ENCODE measurements at regions not wholly inside any gene's neighbourhood (a gene's known extent, or its start where the extent isn't known, plus 50 kb on each side); places are given as distances from the start of the nearest gene placed in this dataset.

DNA sequence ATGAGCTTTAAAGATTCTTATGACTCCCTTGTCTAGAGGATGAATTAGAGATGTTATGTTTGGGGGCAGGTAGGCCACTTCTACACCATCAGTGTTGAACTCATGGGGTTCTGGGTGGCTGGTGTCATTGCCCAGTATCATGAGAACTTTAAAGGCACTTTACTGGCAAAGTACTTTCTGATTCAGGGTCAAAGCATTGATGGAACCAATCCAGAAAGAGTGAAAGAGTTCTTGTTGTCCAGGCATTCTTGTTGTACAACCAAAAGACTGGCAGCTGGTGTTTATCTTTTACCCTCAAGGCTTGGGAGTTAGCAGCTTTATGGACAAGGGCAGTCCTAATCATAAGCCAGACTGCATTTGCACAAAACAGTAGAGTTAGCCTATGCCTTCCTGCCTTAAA, 673.0 kb downstream of the USP25 start:
- FAIRE-seq (no peak), DNase-seq (ENCODE audit: insufficient read length) (no peak)
- TF ChIP-seq POLR2AphosphoS5 (IDR thresholded peaks at IDR 0.05; ENCODE audit: low read depth, low read length), result no peak
- TF ChIP-seq POLR2A (IDR thresholded peaks at IDR 0.05; ENCODE audit: low read depth, low read length), result no peak
- TF ChIP-seq TAF1 (IDR thresholded peaks at IDR 0.05; ENCODE audit: borderline replicate concordance, low read depth, low read length), result no peak

DNA sequence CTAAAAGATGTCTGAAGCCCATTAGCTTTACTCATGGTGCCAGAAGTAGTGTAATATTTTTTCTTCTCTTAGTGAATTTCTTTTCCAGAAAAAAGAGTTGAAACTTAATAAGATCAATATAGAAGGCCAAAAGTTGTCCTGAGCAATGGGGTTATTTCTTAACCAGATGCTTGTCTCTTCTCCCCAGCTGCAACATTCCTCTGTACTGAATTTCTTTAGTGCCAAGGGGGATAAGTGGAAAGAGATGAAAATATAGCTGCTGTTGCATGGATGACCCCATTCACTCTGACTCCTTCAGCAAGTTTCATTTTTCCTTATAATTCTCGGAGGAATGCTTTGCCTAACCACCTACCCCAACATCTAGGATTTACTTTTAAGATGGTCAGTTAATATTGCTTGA, 675.0 kb downstream of the USP25 start:
- DNase-seq (ENCODE audit: insufficient read length), result no peak
- FAIRE-seq, result no peak
- TF ChIP-seq POLR2AphosphoS5 (IDR thresholded peaks at IDR 0.05; ENCODE audit: low read depth, low read length), result no peak
- TF ChIP-seq POLR2A (IDR thresholded peaks at IDR 0.05; ENCODE audit: low read depth, low read length), result no peak
- no peak for TF ChIP-seq TAF1 (IDR thresholded peaks at IDR 0.05; ENCODE audit: borderline replicate concordance, low read depth, low read length)

DNA sequence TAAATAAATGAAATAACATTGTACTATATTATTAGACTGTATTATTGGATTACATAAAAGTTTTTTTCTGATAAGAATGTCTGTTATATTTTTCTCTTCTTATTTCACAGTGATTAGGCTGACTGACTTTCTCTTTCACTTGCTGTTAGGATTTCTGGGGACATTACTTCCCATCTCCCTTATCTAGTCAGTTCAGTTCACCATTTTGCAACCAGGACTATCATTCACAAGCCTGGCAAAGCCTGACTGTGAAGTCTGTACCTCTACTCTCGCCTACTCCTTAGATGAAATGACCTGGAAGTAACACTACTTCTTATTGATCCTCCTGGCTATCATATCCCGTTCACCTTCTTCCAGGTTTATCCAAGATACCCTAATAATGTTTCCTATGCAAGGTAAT, 676.6 kb downstream of the USP25 start:
- no peak for DNase-seq (ENCODE audit: insufficient read length)
- no peak for FAIRE-seq
- TF ChIP-seq POLR2A (IDR thresholded peaks at IDR 0.05; ENCODE audit: low read depth, low read length), result no peak
- TF ChIP-seq POLR2AphosphoS5 (IDR thresholded peaks at IDR 0.05; ENCODE audit: low read depth, low read length), result no peak
- TF ChIP-seq TAF1 (IDR thresholded peaks at IDR 0.05; ENCODE audit: borderline replicate concordance, low read depth, low read length), result no peak

DNA sequence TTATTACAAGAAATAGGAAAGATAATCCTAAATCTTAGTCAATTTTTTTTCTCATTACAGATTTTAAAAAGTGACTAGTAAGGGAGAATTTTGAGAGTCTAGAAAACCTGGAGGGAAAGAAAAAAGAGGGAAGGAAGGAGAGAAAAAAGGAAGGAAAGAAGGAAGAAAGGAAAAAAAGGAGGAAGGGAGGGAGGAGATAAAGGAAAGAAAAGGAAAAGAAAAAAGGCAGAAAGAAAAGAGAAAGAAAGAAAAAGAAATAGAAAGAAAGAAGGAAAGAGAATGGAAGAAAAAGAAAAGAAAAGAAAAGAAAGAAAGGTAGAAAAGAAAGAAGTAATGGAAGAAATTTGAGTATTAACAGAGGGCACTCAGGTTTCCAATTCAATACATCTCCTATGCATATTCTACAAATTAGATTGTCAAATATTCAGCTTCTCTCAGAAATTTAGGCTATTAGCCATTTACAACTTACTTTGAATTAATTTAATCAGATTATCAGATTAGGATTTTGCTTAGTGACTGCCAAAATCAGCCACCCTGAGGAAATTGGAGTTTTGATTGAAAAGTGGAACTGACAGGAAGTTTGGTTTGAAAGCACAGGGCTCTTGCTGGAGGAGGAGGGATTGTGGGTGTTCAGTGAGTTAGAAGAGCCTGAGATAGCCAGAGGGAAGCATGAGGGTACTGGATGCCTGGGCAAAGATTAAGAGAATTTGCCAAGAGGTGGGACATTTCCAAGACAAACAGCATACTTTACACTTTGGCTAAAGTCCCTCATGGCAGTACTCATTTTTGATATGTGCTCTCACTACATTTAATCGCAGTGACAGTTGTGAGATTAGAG, 677.8 kb downstream of the USP25 start:
- FAIRE-seq (no peak), DNase-seq (ENCODE audit: insufficient read length) (no peak)
- TF ChIP-seq POLR2A (IDR thresholded peaks at IDR 0.05; ENCODE audit: low read depth, low read length) (no peak), POLR2AphosphoS5 (IDR thresholded peaks at IDR 0.05; ENCODE audit: low read depth, low read length) (no peak), TAF1 (IDR thresholded peaks at IDR 0.05; ENCODE audit: borderline replicate concordance, low read depth, low read length) (no peak)

DNA sequence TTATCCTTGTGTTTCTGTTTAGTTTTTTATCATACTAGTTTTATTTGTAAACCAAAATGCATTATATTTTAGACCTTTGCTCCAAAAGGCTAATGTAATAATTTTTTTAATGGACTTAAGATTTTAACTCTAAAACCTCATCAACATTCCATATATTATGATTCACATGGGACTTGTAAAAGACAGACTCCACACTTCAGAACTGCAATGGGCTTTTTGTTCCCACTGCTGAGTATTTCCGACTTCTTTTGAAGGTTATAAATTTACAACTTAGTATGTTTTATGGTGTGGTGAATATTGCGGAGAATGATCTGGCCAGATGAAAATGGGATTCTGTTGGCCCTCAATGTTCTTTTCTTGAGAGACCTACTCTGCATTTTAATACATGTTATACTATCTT, 678.5 kb downstream of the USP25 start:
- no peak for DNase-seq (ENCODE audit: insufficient read length)
- TF ChIP-seq TAF1 (IDR thresholded peaks at IDR 0.05; ENCODE audit: borderline replicate concordance, low read depth, low read length), result no peak
- TF ChIP-seq POLR2AphosphoS5 (IDR thresholded peaks at IDR 0.05; ENCODE audit: low read depth, low read length), result no peak
- no peak for FAIRE-seq

DNA sequence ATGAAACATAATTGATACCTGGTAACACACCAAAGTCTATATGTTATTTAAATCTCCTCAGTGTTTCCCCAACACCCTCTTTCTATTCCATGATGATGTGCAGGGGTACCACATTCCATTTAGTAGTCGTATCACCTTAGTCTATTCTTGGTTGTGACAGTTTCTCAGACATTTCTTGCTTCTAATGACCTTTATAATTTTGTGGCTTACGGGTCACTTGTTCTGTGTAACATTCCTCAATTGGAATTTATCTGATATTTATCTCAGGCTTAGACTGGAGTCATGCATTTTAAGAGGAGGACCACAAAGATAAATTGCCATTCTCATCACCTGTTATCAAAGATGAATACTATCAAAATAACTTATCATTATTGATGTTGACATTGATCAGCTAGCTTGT, 679.6 kb downstream of the USP25 start:
- no peak for DNase-seq (ENCODE audit: insufficient read length)
- TF ChIP-seq POLR2AphosphoS5 (IDR thresholded peaks at IDR 0.05; ENCODE audit: low read depth, low read length) (no peak), POLR2A (IDR thresholded peaks at IDR 0.05; ENCODE audit: low read depth, low read length) (no peak), TAF1 (IDR thresholded peaks at IDR 0.05; ENCODE audit: borderline replicate concordance, low read depth, low read length) (no peak)
- FAIRE-seq, result no peak

DNA sequence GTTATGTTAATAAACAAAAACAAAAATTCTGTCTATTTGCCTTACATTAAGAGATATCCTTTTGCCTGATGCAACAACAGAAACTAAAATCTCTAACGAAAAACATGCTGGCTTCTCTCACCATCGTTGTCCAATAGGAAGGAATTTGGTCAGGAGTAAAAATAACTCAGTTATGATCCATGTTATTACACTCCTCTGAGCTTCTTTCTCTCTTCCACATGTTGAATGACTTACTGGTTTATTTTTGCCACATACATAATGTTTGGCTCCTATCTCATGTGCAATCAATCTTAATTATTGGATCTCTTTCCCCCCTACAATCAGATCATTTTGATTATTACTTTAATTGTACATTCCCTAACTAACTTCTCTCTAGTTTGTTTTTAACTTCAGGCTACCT, 688.4 kb downstream of the USP25 start:
- TF ChIP-seq POLR2AphosphoS5 (IDR thresholded peaks at IDR 0.05; ENCODE audit: low read depth, low read length) (no peak), POLR2A (IDR thresholded peaks at IDR 0.05; ENCODE audit: low read depth, low read length) (no peak), TAF1 (IDR thresholded peaks at IDR 0.05; ENCODE audit: borderline replicate concordance, low read depth, low read length) (no peak)
- DNase-seq (ENCODE audit: insufficient read length) (no peak), FAIRE-seq (no peak)

DNA sequence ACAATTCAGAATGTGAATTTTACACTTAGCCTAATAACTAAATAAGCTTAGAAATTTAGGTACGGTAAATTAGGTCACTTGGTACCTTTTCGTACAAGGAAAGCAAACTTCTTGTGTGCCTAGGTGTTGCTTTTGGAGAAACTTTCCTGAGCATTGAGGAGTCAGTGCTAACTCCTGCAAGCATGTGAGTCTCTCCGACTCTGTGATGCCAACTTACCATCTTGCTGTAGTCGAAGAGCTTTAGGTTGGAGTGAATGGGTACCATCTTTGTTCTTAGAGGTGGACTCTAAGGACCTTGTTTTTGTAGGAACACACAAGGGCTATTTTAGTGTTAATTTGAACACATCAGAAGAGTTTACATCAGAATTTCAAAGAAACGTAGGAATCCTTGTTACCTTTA, 688.9 kb downstream of the USP25 start:
- no peak for FAIRE-seq
- no peak for TF ChIP-seq POLR2A (IDR thresholded peaks at IDR 0.05; ENCODE audit: low read depth, low read length)

DNA sequence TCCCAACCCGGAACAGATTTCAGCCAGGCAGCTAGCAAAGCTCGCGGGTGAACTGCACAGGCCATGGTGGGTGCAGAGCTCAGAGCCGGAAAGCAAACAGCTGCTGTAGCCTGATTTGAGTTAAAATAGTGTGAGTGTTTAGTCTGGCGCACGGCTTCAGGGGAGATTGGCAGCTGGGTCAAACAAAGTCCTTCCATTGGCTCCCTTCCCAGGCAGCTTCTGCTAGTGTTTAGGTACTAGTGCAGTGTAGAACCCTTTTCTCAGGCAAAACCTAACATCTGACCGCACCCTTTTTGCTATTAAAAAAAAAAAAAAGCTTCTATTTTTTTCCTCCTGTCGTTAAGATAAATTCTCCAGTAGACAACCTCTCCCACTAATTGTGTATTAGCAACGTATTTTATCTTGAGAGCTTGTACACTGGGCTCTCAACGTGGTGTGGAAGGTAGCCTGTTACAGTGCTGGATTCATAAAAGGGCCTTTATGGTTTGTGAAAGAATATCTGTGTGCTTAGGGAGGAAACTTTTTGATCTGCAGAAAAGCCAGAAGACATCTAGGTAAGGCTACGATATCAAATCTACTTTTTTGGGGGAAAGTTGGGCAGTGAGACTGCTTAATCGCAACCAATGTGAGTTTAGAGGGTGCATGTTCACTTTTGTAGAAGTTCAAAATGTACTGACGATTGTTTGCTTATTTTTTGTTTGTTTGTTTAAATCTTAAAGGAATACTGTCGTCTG, 689.6 kb downstream of the USP25 start:
- no peak for DNase-seq (ENCODE audit: insufficient read length)
- no peak for FAIRE-seq
- TF ChIP-seq TAF1 (IDR thresholded peaks at IDR 0.05; ENCODE audit: borderline replicate concordance, low read depth, low read length) (no peak), POLR2A (IDR thresholded peaks at IDR 0.05; ENCODE audit: low read depth, low read length) (no peak), POLR2AphosphoS5 (IDR thresholded peaks at IDR 0.05; ENCODE audit: low read depth, low read length) (no peak)

More for the DNA sequence above, 688.9 kb downstream of the USP25 start:
- no peak for DNase-seq (ENCODE audit: insufficient read length)

DNA sequence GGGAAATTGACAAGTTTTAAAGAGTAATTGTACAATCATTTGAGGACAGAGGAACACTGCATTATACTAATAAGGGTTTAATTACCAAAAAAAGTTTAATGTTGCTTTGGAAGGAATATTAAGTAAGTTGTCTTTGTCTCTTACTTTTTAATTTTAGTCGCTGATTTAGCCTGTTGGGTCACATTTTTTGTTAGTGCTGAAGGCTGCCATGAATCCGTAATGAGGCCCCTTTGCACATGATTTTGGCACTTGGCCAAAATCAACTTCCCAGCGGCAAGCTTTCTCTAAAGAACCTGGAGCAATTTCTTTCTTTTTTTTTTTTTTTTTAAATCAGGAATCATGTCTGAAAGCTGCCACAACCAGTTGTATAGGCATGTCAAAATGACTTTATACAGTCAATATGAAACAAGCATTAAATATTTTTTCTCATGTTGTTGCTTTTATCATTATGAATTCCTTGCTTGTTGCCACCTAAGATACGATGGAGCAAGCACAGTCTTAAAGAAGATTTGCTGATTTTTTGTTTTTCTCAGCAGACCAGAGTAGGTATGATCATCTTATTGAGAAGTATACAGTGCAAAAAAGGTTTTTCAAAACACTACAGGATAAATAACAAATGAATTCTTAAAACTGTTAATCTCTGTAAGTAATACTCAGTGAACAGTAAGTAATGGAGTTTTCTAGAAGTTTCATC, 690.4 kb downstream of the USP25 start:
- DNase-seq (ENCODE audit: insufficient read length) (no peak), FAIRE-seq (no peak)
- no peak for TF ChIP-seq TAF1 (IDR thresholded peaks at IDR 0.05; ENCODE audit: borderline replicate concordance, low read depth, low read length)
- TF ChIP-seq POLR2AphosphoS5 (IDR thresholded peaks at IDR 0.05; ENCODE audit: low read depth, low read length), result no peak
- no peak for TF ChIP-seq POLR2A (IDR thresholded peaks at IDR 0.05; ENCODE audit: low read depth, low read length)

DNA sequence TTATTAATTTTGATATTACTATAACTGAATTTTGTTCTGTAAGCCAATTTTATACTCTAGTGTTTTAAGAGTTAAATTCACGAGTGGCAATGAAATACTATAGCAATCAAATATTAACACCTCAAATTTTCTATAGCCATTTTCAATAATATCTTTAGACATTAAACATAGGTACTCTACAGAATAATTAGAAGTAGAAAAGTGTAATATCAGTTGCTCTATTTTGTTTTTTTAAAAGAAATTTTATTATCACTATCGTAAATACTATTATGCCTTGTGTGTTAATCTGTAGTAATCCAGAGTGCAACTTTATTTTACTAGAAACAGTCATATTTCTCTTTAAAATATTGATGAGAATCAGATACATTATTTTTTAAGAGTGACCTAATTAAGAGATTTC, 691.2 kb downstream of the USP25 start:
- FAIRE-seq (no peak), DNase-seq (ENCODE audit: insufficient read length) (no peak)
- TF ChIP-seq POLR2A (IDR thresholded peaks at IDR 0.05; ENCODE audit: low read depth, low read length) (no peak), POLR2AphosphoS5 (IDR thresholded peaks at IDR 0.05; ENCODE audit: low read depth, low read length) (no peak), TAF1 (IDR thresholded peaks at IDR 0.05; ENCODE audit: borderline replicate concordance, low read depth, low read length) (no peak)

Measured in GM12892 (cell line).